ENCODE measurements at regions not wholly inside any gene's neighbourhood (a gene's known extent, or its start where the extent isn't known, plus 50 kb on each side); places are given as distances from the start of the nearest gene placed in this dataset.
A peak's percentile ranks its signal among the peaks of the same experiment; 100 is the strongest.

GRCh38 chr10:108064746-108065260 lies 900.3 kb upstream of the SORCS1 start:
- TF ChIP-seq EZH2phosphoT487 (IDR thresholded peaks at IDR 0.05; ENCODE audit: insufficient read depth, low read depth), result no peak
- TF ChIP-seq EZH2 (IDR thresholded peaks at IDR 0.05; ENCODE audit: insufficient read depth, poor library complexity, severe bottlenecking), result no peak
- H4K20me1 ChIP-seq (ENCODE audit: insufficient read depth), result no peaks in the 10 kb centered on the region
- H3K36me3 ChIP-seq (ENCODE audit: low read depth), result no peaks in the 10 kb centered on the region
- H3K9me3 ChIP-seq (ENCODE audit: low read depth), result no peaks in the 10 kb centered on the region
- H3K4me2 ChIP-seq (ENCODE audit: unreplicated experiment), result no peak overlapping the region
- H3K9ac ChIP-seq, result no peak overlapping the region
- no peaks in the 10 kb centered on the region for H3K79me2 ChIP-seq (ENCODE audit: insufficient read depth)
- in situ Hi-C loops (cut with MboI), result no loop called here
- no peaks in the 10 kb centered on the region for H3K9me2 ChIP-seq (ENCODE audit: insufficient read depth)
- no peaks in the 10 kb centered on the region for H3K27me3 ChIP-seq (replicated peaks; ENCODE audit: insufficient read depth)
- H2AFZ ChIP-seq, result no peak overlapping the region
- DNase-seq, result peak; percentile 39
- H3K4me1 ChIP-seq (ENCODE audit: insufficient read depth), result peaks cover 13% of the 10 kb centered on the region; the same call in 1 of the 2 replicates
- H3F3A ChIP-seq (ENCODE audit: insufficient read depth), result no peaks in the 10 kb centered on the region
- H3K27ac ChIP-seq, result no peak overlapping the region
- no peak overlapping the region for H3K4me3 ChIP-seq

GRCh38 chr10:108060246-108060645 lies 895.7 kb upstream of the SORCS1 start:
- no peak overlapping the region for H3K4me2 ChIP-seq (ENCODE audit: unreplicated experiment)

DNA sequence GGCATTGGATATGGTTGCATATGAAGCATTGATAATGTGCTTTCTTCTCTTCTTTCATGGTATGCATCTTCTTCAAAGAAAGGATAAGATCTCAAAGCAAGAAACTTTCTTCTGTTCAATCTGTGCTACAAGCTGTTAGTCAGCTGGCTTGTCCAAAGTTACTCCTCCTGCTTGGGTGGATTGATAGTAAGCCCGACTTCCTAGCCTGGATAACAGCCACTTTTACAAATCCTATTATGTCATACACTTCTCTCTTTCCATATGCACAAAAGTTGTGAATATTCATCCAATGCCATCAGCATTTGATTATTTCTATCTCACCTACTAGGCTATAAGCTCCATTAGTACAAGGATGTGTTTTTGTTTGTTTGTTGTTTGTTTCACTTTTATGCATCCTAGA lies 891.0 kb upstream of the SORCS1 start:
- no peak overlapping the region for H2AFZ ChIP-seq
- in situ Hi-C loops (cut with MboI), result no loop called here
- H3K9me2 ChIP-seq (ENCODE audit: insufficient read depth), result no peaks in the 10 kb centered on the region
- H3K9ac ChIP-seq, result no peak overlapping the region
- H3K79me2 ChIP-seq (ENCODE audit: insufficient read depth), result no peaks in the 10 kb centered on the region
- peaks cover 27% of the 10 kb centered on the region for H3F3A ChIP-seq (ENCODE audit: insufficient read depth)
- DNase-seq, result no peak
- TF ChIP-seq EZH2 (IDR thresholded peaks at IDR 0.05; ENCODE audit: insufficient read depth, poor library complexity, severe bottlenecking) (no peak), EZH2phosphoT487 (IDR thresholded peaks at IDR 0.05; ENCODE audit: insufficient read depth, low read depth) (no peak)
- no peaks in the 10 kb centered on the region for H3K27me3 ChIP-seq (replicated peaks; ENCODE audit: insufficient read depth)
- no peak overlapping the region for H3K27ac ChIP-seq
- no peaks in the 10 kb centered on the region for H3K36me3 ChIP-seq (ENCODE audit: low read depth)
- peaks cover 21% of the 10 kb centered on the region for H3K4me1 ChIP-seq (ENCODE audit: insufficient read depth)
- no peaks in the 10 kb centered on the region for H4K20me1 ChIP-seq (ENCODE audit: insufficient read depth)
- no peaks in the 10 kb centered on the region for H3K9me3 ChIP-seq (ENCODE audit: low read depth)
- WGBS, 2 experiments (ENCODE audit: low coverage in 1 of 2, low lambda C conversion rate in 2 of 2, missing lambda C conversion rate in 2 of 2), result 21 to 58% methylated on average over 1 of the region's 1 CpG
- no peak overlapping the region for H3K4me3 ChIP-seq
- H3K4me2 ChIP-seq (ENCODE audit: unreplicated experiment), result no peak overlapping the region

More at GRCh38 chr10:108060246-108060645, 895.7 kb upstream of the SORCS1 start:
- no peak overlapping the region for H3K27ac ChIP-seq
- in situ Hi-C loops (cut with MboI), result no loop called here
- H3K9me2 ChIP-seq (ENCODE audit: insufficient read depth), result no peaks in the 10 kb centered on the region
- peak; percentile 42 for DNase-seq
- H3K9me3 ChIP-seq (ENCODE audit: low read depth), result no peaks in the 10 kb centered on the region
- H3K9ac ChIP-seq, result no peak overlapping the region
- no peaks in the 10 kb centered on the region for H3K79me2 ChIP-seq (ENCODE audit: insufficient read depth)
- WGBS, 2 experiments (ENCODE audit: low coverage in 1 of 2, low lambda C conversion rate in 2 of 2, missing lambda C conversion rate in 2 of 2), result 82 to 93% methylated on average over 1 of the region's 1 CpG
- H3K27me3 ChIP-seq (replicated peaks; ENCODE audit: insufficient read depth), result no peaks in the 10 kb centered on the region
- no peaks in the 10 kb centered on the region for H4K20me1 ChIP-seq (ENCODE audit: insufficient read depth)
- no peaks in the 10 kb centered on the region for H3K36me3 ChIP-seq (ENCODE audit: low read depth)
- no peaks in the 10 kb centered on the region for H3F3A ChIP-seq (ENCODE audit: insufficient read depth)
- no peak overlapping the region for H2AFZ ChIP-seq
- no peak overlapping the region for H3K4me3 ChIP-seq
- peaks cover 11% of the 10 kb centered on the region; the same call in 1 of the 2 replicates for H3K4me1 ChIP-seq (ENCODE audit: insufficient read depth)
- no peak for TF ChIP-seq EZH2phosphoT487 (IDR thresholded peaks at IDR 0.05; ENCODE audit: insufficient read depth, low read depth)
- TF ChIP-seq EZH2 (IDR thresholded peaks at IDR 0.05; ENCODE audit: insufficient read depth, poor library complexity, severe bottlenecking), result no peak

DNA sequence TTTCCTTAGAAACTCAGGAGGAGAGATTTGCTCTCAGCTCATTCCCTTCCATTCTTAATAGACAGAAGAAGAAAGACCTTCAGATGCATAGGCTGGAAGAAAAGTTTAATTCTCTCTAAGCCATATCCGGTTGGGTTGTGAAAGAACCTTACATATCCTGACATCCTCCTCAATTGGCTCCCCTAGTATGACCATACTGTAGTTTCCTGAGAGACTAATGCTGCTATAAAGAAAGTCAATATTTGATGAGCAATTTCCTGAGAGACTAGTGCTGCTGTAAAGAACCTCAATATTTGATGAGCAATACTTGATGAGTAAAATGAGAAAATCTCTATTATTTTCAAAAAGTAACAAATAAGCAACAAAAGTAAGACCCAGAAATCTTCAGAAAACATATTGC lies 888.5 kb upstream of the SORCS1 start:
- no peak for TF ChIP-seq EZH2phosphoT487 (IDR thresholded peaks at IDR 0.05; ENCODE audit: insufficient read depth, low read depth)
- TF ChIP-seq EZH2 (IDR thresholded peaks at IDR 0.05; ENCODE audit: insufficient read depth, poor library complexity, severe bottlenecking), result no peak

GRCh38 chr10:108051218-108051617 lies 886.7 kb upstream of the SORCS1 start:
- no peaks in the 10 kb centered on the region for H3K27me3 ChIP-seq (replicated peaks; ENCODE audit: insufficient read depth)
- peaks cover 27% of the 10 kb centered on the region for H3F3A ChIP-seq (ENCODE audit: insufficient read depth)
- peak; percentile 37 for DNase-seq
- 86 to 88% methylated on average over 2 of the region's 2 CpGs for WGBS, 2 experiments (ENCODE audit: low coverage in 1 of 2, low lambda C conversion rate in 2 of 2, missing lambda C conversion rate in 2 of 2)
- H3K9ac ChIP-seq, result no peak overlapping the region
- no peaks in the 10 kb centered on the region for H3K9me2 ChIP-seq (ENCODE audit: insufficient read depth)
- H3K4me2 ChIP-seq (ENCODE audit: unreplicated experiment), result no peak overlapping the region
- no peaks in the 10 kb centered on the region for H3K36me3 ChIP-seq (ENCODE audit: low read depth)
- H3K4me3 ChIP-seq, result no peak overlapping the region
- H3K79me2 ChIP-seq (ENCODE audit: insufficient read depth), result no peaks in the 10 kb centered on the region
- TF ChIP-seq EZH2phosphoT487 (IDR thresholded peaks at IDR 0.05; ENCODE audit: insufficient read depth, low read depth) (no peak), EZH2 (IDR thresholded peaks at IDR 0.05; ENCODE audit: insufficient read depth, poor library complexity, severe bottlenecking) (no peak)
- no peaks in the 10 kb centered on the region for H4K20me1 ChIP-seq (ENCODE audit: insufficient read depth)
- no peak overlapping the region for H3K27ac ChIP-seq
- peak overlapping the region; percentile 30; the same call in 1 of the 2 replicates for H2AFZ ChIP-seq
- H3K4me1 ChIP-seq (ENCODE audit: insufficient read depth), result peaks cover 21% of the 10 kb centered on the region
- in situ Hi-C loops (cut with MboI), result no loop called here
- H3K9me3 ChIP-seq (ENCODE audit: low read depth), result no peaks in the 10 kb centered on the region

More for the DNA sequence above, 888.5 kb upstream of the SORCS1 start:
- WGBS, 2 experiments (ENCODE audit: low coverage in 1 of 2, low lambda C conversion rate in 2 of 2, missing lambda C conversion rate in 2 of 2), result 5 to 10% methylated on average over 1 of the region's 1 CpG
- DNase-seq, result peak; percentile 81
- Histone ChIP-seq H3K4me2 (ENCODE audit: unreplicated experiment) (peak overlapping the region; percentile 32), H3K36me3 (ENCODE audit: low read depth) (no peaks in the 10 kb centered on the region), H3K4me3 (no peak overlapping the region), H3K9me3 (ENCODE audit: low read depth) (no peaks in the 10 kb centered on the region), H3K79me2 (ENCODE audit: insufficient read depth) (no peaks in the 10 kb centered on the region), H2AFZ (no peak overlapping the region; the same call in 1 of the 2 replicates), H3K9ac (0 out of 2 replicates have a peak overlapping the region, but pooled peaks have one; percentile 12), H3K27me3 (replicated peaks; ENCODE audit: insufficient read depth) (no peaks in the 10 kb centered on the region), H3K4me1 (ENCODE audit: insufficient read depth) (peaks cover 21% of the 10 kb centered on the region), H3K9me2 (ENCODE audit: insufficient read depth) (no peaks in the 10 kb centered on the region), H3F3A (ENCODE audit: insufficient read depth) (peaks cover 27% of the 10 kb centered on the region), H3K27ac (peak overlapping the region; percentile 59), H4K20me1 (ENCODE audit: insufficient read depth) (no peaks in the 10 kb centered on the region)
- in situ Hi-C loops (cut with MboI), result no loop called here

Data from GM23248 (cell line).